LoVo (cell line): ENCODE measurements at regions not wholly inside any gene's neighbourhood (a gene's known extent, or its start where the extent isn't known, plus 50 kb on each side); places are given as distances from the start of the nearest gene placed in this dataset.
"Not testable (repeated sequence)": the region's sequence is repeated elsewhere in the genome, so short reads cannot be mapped to it uniquely, and the experiment has no call there.

ENCODE experiments used
- DNase-seq: peaks from one replicate; pipeline ENCODE4 v3.0.0-alpha.2; 2016; ENCODE audit warnings: low spot score

DNA sequence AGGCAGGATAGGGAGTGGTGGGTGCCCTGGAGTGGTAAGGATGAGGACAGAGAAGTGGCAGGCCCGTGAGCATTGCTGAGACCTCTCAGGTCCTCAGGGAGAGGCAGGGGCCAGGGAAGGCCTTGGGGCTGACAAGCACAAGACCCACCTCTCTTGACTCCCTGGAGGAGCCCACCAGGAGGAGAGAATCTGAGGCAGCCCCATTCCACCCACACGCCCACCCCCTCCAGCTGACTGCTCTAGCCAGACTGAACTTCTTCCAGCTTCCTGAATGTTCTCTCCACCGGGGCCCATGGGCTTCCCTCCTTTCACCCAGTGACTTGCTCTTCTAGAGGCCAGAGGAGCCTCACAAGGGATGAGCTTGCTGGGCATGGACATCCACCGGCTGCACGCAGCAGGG is 1403.0 kb downstream of the BRD1 start:
- no peak for DNase-seq

GRCh38 chr22:48424201-48424627 is 1403.5 kb downstream of the BRD1 start:
- DNase-seq, result no peak

GRCh38 chr22:48423481-48423911 is 1404.2 kb downstream of the BRD1 start:
- no peak for DNase-seq

GRCh38 chr22:48422900-48423480 is 1404.7 kb downstream of the BRD1 start:
- DNase-seq, result no peak

- DNase-seq, result no peak
Observed at GRCh38 chr22:48418831-48419230, 1408.8 kb downstream of the BRD1 start.

DNA sequence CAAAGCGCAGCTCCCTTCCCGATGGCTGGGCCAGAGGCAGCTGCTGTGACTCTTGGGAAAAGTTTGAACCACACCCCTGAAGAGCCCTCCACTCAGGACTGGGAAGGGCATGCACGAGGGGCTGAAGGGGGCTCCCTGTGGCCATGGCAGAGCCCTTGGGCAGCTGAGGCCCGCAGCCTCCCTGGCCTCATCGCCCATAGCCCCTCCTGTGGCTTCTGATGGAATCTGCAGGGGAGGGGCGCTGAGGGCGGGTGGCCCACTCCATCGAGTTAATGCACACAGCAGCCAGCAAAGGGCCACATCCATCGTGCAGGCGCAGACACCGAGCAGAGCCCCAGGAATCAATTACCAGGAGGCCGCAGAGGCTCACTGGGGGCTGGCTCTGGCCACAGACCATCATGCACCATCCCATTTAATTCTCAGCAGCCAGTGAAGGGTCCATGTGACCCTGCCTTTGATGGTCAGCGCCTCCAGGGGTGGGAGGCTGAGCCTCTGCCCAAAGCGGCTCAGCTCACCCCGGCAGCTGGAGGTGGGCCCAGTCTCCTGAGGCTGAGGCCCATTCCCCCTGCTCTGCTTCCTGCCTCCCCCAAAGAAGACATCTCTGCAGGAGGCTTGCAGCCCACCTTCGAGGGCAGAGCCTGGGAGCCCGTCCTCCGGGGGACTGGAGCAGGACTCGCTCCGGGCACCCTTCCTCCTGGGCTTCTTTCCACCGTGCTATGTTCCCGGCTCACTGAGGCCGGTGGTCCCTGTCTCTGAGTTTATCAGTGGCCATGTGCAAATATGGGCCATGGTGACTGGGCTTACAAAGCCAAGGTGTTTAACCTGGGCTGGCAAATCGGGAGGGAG is 1410.2 kb downstream of the BRD1 start:
- no peak for DNase-seq

DNA sequence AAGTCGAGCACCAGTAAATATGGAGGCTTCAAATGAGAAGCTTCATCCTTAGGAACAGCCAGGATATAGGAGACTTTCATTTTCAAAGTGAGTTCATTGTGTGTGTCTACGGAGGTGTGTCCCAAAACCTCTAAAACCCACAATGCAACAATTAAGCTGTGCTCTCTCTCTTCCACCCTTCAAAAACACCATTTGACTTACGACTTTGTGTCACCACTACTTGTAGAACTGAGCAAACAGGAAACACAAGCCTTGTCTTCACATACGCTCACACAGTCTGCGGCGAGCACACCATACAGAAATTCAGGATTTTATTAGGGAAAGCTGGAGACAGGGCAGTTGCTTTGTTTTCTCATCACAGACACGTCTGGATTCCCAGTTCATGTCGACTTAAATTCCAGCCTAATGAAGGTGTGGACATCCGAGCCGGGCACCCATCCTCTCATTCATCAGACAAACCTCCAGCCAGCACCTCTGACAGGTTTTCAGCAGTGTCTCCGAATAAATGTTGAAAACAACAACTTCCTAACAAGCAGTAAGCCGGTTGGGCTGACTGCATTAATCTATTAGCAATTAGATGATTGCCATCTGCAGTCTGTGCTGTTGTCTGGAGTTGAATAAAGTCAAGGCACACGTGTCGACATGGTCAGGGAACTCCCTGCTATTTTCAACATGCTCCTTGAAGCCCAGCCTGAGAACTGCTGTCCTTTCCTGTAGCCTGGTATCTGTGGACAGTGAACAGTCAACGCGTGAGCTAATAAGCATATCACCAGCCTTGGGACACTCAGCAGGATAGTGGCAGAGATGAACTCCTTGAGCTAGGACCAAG is 1411.1 kb downstream of the BRD1 start:
- DNase-seq, result no peak

GRCh38 chr22:48415520-48415919 is 1412.2 kb downstream of the BRD1 start:
- no peak for DNase-seq

- DNase-seq, result no peak
Observed at GRCh38 chr22:48414651-48415050, 1413.0 kb downstream of the BRD1 start.

- DNase-seq, result not testable (repeated sequence)
Observed at GRCh38 chr22:48412931-48413330, 1414.7 kb downstream of the BRD1 start.

DNA sequence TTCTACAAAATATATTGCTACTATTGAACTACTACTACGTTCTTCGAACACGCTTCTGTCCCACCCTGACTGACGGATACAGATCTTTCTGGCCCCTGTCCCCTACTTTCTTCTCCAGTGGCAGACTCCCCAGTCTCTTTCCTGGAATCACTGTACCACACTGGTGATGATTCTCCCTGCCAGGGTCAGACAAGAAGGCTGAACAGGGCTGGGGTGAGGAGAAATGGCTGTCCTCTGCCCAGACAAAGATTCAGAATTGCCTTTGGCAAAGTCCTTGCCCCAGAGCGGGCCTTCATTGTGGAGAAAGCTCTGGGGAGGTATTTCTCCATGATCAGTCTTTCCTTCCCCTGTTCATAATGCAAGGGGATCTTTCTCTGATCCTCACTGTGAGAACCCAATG is 1417.1 kb downstream of the BRD1 start:
- no peak for DNase-seq

- DNase-seq, result no peak
Observed at GRCh38 chr22:48407256-48407955, 1420.3 kb downstream of the BRD1 start.

DNA sequence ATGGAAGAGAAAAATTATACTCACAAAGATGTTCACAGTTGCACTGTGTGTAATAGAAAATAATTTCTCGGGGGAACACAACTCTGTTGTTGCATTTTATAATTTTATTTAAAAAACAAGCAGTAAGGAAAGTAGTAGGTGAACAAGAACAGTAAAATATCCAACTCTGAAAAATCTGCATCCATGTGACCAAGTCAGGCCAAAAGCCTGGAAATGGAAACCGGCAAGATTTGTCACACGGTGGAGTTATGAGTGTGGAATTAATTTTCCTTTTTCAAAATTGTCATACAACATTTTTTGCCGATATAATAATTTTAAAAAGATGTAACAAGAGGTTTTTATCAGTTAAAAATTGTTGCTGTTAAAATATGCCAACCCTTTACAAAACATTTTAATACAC is 1421.5 kb downstream of the BRD1 start:
- no peak for DNase-seq

DNA sequence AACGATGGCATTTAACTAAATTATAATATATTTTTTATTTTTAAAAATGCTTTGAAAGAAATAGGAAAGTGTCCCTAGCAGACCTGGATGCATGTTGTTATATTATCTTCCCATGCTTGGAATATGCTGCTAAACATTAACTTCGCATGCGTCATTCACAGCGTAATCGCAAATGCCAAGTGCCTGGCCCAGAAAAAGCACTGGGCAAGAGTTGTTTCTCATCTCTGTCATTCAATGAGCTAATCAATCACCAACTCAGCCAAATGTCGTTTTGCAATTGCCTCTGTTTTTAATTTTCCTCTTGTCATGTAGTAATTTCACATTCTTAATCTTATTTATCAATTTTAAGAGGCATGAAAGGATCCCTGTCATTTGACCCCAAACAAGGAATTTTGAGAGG is 1421.9 kb downstream of the BRD1 start:
- no peak for DNase-seq

GRCh38 chr22:48404801-48405447 is 1422.7 kb downstream of the BRD1 start:
- DNase-seq, result no peak

DNA sequence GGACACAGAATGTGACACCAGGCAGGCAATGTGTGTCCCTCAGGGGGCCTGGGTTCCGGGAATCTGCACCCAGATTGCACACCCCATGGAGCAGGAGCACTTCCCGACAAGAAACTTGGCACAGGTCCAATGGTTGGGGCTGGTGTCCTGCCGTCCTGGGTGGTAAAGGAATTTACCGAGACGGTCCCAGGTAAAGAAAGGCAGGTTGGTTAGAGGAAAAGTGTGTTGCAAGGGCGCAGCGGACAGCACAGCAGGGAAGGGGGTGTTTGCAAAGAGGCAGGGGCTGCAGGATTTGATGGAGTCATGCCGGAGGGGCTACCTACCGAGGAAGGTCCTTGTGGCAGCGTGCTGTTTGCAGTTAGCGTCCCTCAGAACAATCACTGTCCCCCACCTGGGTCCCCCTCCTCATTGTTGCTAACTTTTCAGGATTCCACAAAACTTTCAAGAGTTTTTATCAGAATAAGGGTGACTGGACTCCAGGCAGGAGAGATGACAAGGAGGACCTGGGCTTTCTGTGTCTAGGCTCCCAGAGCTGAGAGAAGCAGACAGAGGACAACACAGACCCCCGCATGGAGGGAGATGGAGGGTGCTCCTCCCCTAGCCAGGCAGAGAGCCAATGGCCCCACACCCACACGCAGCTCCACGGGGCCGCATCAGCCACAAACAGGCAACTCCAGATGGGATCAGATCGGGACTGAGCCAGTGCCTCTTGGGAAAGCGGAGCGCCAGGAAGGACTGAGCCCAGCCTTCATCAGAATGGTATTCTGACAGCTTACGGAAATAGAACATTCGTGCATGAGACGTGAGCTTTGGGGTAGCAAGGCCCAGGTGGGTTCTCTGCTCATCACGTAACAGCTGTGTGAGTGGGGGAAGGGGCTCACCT is 1423.9 kb downstream of the BRD1 start:
- no peak for DNase-seq

DNA sequence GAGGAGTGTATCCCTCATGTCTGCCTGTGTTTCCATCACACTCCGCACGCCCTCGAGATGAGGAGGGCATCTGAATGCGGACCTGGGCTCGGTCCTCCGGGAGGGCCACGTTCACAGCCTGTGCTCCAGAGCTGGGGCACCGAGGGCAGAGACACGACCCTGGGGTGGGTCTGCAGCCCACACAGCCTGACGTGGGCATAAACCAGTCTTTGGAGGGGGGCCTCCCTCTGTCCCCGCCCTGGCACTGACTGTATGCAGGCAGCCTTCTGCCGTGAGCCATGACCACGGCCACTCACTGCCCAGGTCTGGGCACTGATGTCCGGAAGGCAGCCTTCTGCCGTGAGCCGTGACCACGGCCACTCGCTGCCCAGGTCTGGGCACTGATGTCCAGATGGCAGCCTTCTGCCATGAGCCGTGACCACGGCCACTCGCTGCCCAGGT is 1425.1 kb downstream of the BRD1 start:
- no peak for DNase-seq

DNA sequence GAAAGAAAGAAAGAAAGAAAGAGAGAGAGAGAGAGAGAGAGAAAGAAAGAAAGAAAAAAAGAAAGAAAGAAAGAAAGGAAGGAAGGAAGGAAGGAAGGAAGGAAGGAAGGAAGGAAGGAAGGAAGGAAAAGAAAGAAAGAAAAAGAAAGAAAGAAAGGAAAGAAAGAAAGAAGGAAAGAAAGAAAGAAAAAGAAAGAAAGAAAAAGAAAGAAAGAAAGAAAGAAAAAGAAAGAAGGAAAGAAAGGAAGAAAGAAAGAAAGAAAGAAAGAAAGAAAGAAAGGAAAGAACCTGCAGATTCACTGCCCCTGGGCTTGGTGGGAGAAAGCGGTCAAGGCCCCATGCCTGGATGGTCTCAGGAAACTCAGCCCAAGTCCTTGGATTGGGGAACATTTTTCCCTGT is 1426.2 kb downstream of the BRD1 start:
- not testable (repeated sequence) for DNase-seq

DNA sequence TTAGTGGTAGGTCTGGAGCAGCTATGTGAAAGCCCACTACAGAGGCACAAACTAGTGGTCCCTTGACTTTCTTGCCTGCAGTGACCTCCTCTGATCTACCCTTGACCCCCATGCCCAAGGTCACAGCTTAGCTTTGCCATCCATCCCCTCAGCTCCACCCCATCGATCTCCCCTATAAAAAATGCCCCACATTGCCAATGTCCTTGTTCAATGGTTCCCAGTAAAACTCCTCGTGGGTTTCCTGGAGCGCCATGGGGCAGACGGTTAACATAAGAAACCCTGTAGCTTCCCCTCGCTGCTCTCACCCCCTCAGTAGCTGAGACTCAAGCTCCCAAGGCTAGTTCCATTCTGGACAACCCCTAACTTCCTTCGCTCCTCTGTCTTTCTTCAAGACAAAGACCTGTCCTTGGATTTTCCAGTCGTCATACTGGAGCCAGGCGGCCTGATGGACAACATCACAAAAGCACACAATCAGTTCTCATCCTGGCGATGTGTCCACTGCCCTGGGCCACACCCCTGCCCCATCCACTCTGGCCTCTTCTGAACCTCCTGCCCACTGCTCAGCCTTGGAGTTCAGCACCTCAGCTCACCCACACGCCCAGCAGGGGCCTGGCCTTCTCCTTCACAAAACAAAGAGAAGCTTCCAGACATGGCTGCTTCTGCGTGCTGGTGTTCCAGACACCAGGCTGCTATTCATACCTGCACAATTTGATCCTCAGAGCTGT is 1429.3 kb downstream of the BRD1 start:
- DNase-seq, result no peak
